SK-N-MC (cell line): ENCODE measurements at regions not wholly inside any gene's neighbourhood (a gene's known extent, or its start where the extent isn't known, plus 50 kb on each side); places are given as distances from the start of the nearest gene placed in this dataset.

Experiments used
- FOXP2 ChIP-seq: optimal IDR thresholded peaks from 2 replicates; pipeline ENCODE3; 2011; ENCODE audit warnings: mild to moderate bottlenecking, moderate library complexity; ENCODE audit not compliant: insufficient read depth; ENCODE audit errors: extremely low read length, control extremely low read depth
- POLR2AphosphoS5 ChIP-seq: IDR thresholded peaks from 2 replicates; pipeline ENCODE4 v1.6.1; 2012; ENCODE audit warnings: mild to moderate bottlenecking, low read depth, low read length, borderline replicate concordance

DNA sequence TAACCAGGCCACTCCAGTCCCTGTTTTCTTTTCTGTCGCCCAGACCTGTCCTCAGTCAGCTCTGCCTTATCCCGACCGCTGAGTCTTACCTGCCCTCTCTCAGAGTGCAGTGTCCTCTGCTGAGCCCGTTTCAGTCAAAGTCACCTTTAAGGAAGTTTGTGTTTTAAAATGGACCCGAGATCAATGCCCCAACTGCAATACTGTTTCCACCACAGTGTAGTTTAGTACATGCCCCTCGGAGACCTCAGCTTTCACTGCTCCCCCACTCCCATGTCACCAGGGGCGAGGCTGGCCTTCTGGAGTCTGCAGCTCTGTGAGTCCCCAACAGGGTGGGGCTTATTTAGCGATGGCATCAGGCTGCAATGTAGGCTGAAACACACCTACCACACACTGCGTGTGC lies 248.4 kb upstream of the TSHZ3 start:
- no peak for TF ChIP-seq FOXP2
- no peak for TF ChIP-seq POLR2AphosphoS5
